ENCODE measurements at regions not wholly inside any gene's neighbourhood (a gene's known extent, or its start where the extent isn't known, plus 50 kb on each side); places are given as distances from the start of the nearest gene placed in this dataset.

GRCh38 chr5:173809014-173809413 is 79.1 kb upstream of the CPEB4 start (continued):
- TF ChIP-seq ZNF592 (IDR thresholded peaks at IDR 0.05), result peak; percentile 32; the same call in 1 of the 2 replicates
- no peak for TF ChIP-seq CHD4 (IDR thresholded peaks at IDR 0.05; ENCODE audit: insufficient read depth, insufficient replicate concordance, low read depth, low read length, poor library complexity, severe bottlenecking)
- TF ChIP-seq ZNF224 (CRISPR knock-in tag; IDR thresholded peaks at IDR 0.05), result no peak
- TF ChIP-seq ADNP (tag; IDR thresholded peaks at IDR 0.05), result 0 out of 2 replicates have a peak, but pooled peaks have one; percentile 19
- TF ChIP-seq SRSF7 (optimal IDR thresholded peaks at IDR 0.05; ENCODE audit: low read depth, low read length), result no peak
- TF ChIP-seq TFAP4 (CRISPR knock-in tag; IDR thresholded peaks at IDR 0.05; ENCODE audit: borderline replicate concordance), result no peak
- TF ChIP-seq ATF1 (CRISPR knock-in tag; IDR thresholded peaks at IDR 0.05), result no peak
- 0 out of 2 replicates have a peak, but pooled peaks have one; percentile 17 for TF ChIP-seq ATF1 (tag; IDR thresholded peaks at IDR 0.05)
- TF ChIP-seq FOSL1 (tag; conservative IDR thresholded peaks at IDR 0.05), result peak; percentile 52
- 0 out of 4 replicates have a peak, but pooled peaks of 1 of the 2 experiments have one; percentile 32 for TF ChIP-seq FOXK2 (conservative IDR thresholded peaks at IDR 0.05 in 1 of 2, IDR thresholded peaks at IDR 0.05 in 1 of 2; ENCODE audit: low read depth in 2 of 2)
- TF ChIP-seq PTBP1 (IDR thresholded peaks at IDR 0.05; ENCODE audit: low read depth, low read length), result no peak
- TF ChIP-seq RBFOX2 (IDR thresholded peaks at IDR 0.05; ENCODE audit: low read depth, low read length), result no peak
- no peak for TF ChIP-seq PHF8 (IDR thresholded peaks at IDR 0.05; ENCODE audit: borderline replicate concordance, low read length)
- TF ChIP-seq ESRRA (IDR thresholded peaks at IDR 0.05; ENCODE audit: borderline replicate concordance, low read depth), result peak; percentile 85
- TF ChIP-seq ZNF398 (CRISPR knock-in tag; IDR thresholded peaks at IDR 0.05), result no peak
- TF ChIP-seq ZNF449 (CRISPR knock-in tag; IDR thresholded peaks at IDR 0.05), result no peak
- TF ChIP-seq ZNF76 (CRISPR knock-in tag; IDR thresholded peaks at IDR 0.05; ENCODE audit: borderline replicate concordance), result no peak
- TF ChIP-seq CHCHD3 (CRISPR knock-in tag; IDR thresholded peaks at IDR 0.05), result no peak
- no peak for TF ChIP-seq MAX (CRISPR knock-in tag; IDR thresholded peaks at IDR 0.05)
- TF ChIP-seq TCF3 (CRISPR knock-in tag; IDR thresholded peaks at IDR 0.05), result peak; percentile 35; the same call in 1 of the 2 replicates
- peak; percentile 58 for TF ChIP-seq CBFA2T3 (IDR thresholded peaks at IDR 0.05)

All from K562 (cell line).